ENCODE measurements at regions not wholly inside any gene's neighbourhood (a gene's known extent, or its start where the extent isn't known, plus 50 kb on each side); places are given as distances from the start of the nearest gene placed in this dataset.

DNA sequence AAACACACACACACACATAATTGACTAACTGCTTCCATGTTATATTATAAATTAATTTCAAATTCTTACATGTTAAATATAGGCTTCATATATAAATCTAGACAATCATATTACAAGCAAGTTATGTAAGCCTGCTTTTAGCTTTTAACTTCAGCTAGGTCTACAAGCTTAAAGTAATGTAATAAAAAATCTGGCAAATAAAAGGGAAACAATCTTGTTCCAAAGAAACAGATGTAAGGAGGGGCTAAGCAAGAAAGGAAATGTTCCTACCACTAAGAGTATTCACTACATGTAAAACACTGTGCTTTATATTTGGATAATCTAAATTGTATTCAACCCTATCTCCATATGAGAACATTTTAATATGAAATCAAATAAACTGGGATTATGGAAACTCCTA lies 110.4 kb downstream of the SLC6A15 start:
- Histone ChIP-seq H3K9ac (ENCODE audit: low read length in 3 of 3) (no peak overlapping the region), H3K36me3 (ENCODE audit: control insufficient read depth in 2 of 3, insufficient read depth in 3 of 3, low read length in 3 of 3) (no peaks in the 10 kb centered on the region), H3K4me3 (ENCODE audit: low read length in 3 of 3) (no peak overlapping the region), H3K27me3 (ENCODE audit: control insufficient read depth, insufficient read depth, low read length) (no peaks in the 10 kb centered on the region), H3K4me1 (ENCODE audit: control insufficient read depth in 2 of 3, insufficient read depth in 2 of 3, low read depth in 1 of 3, low read length in 3 of 3) (no peaks in the 10 kb centered on the region), H3K27ac (ENCODE audit: low read depth in 2 of 2, low read length in 2 of 2) (no peak overlapping the region), H3K9me3 (ENCODE audit: control insufficient read depth in 2 of 3, insufficient read depth in 1 of 3, low read length in 3 of 3) (no peaks in the 10 kb centered on the region)
- DNase-seq (no peak), FAIRE-seq (no peak)
- TF ChIP-seq, protein P1, sequence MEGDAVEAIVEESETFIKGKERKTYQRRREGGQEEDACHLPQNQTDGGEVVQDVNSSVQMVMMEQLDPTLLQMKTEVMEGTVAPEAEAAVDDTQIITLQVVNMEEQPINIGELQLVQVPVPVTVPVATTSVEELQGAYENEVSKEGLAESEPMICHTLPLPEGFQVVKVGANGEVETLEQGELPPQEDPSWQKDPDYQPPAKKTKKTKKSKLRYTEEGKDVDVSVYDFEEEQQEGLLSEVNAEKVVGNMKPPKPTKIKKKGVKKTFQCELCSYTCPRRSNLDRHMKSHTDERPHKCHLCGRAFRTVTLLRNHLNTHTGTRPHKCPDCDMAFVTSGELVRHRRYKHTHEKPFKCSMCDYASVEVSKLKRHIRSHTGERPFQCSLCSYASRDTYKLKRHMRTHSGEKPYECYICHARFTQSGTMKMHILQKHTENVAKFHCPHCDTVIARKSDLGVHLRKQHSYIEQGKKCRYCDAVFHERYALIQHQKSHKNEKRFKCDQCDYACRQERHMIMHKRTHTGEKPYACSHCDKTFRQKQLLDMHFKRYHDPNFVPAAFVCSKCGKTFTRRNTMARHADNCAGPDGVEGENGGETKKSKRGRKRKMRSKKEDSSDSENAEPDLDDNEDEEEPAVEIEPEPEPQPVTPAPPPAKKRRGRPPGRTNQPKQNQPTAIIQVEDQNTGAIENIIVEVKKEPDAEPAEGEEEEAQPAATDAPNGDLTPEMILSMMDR (IDR thresholded peaks at IDR 0.05; ENCODE audit: borderline replicate concordance, extremely low read depth, insufficient read depth), result no peak
- intact Hi-C loops (cut with DNase I), result no loop called here

DNA sequence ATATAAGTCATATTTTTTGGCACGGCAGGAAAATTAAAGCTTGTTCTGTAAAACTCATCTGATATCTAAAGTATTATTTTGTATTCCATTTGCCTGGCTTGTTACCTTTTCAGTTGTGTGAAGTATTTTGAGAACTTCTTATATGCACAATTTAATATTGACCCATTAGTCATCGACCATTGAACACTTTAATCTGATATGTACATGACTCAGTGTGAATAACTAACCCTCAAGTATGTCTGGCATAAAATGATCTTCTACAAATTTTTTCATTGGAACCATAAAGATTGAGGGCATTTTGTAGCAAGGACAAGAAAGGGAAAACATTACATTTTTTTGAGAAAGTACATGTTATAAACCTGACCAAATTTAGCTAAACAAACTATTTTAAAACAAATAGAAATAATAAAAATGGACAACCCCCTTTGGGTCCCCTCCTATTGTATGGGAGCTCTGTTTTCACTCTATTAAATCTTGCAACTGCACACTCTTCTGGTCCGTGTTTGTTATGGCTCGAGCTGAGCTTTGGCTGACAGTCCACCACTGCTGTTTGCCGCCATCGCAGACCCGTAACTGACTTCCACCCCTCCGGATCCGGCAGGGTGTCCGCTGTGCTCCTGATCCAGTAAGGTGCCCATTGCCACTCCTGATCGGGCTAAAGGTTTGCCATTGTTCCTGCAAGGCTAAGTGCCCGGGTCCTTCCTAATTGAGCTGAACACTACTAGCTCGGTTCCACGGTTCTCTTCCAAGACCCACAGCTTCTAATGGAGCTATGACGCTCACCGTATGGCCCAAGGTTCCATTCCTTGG lies 118.8 kb downstream of the SLC6A15 start:
- no peak overlapping the region for H3K27ac ChIP-seq (ENCODE audit: low read depth in 2 of 2, low read length in 2 of 2)
- H3K9me3 ChIP-seq (ENCODE audit: control insufficient read depth in 2 of 3, insufficient read depth in 1 of 3, low read length in 3 of 3), result no peaks in the 10 kb centered on the region
- no peaks in the 10 kb centered on the region for H3K27me3 ChIP-seq (ENCODE audit: control insufficient read depth, insufficient read depth, low read length)
- no peak for FAIRE-seq
- no peak overlapping the region for H3K9ac ChIP-seq (ENCODE audit: low read length in 3 of 3)
- TF ChIP-seq, protein P1 (IDR thresholded peaks at IDR 0.05; ENCODE audit: borderline replicate concordance, extremely low read depth, insufficient read depth), result no peak
- intact Hi-C loops (cut with DNase I), result no loop called here
- DNase-seq, result peak in 1 of 5 donors; percentile 58
- H3K4me1 ChIP-seq (ENCODE audit: control insufficient read depth in 2 of 3, insufficient read depth in 2 of 3, low read depth in 1 of 3, low read length in 3 of 3), result no peaks in the 10 kb centered on the region
- no peak overlapping the region for H3K4me3 ChIP-seq (ENCODE audit: low read length in 3 of 3)
- no peaks in the 10 kb centered on the region for H3K36me3 ChIP-seq (ENCODE audit: control insufficient read depth in 2 of 3, insufficient read depth in 3 of 3, low read length in 3 of 3)

DNA sequence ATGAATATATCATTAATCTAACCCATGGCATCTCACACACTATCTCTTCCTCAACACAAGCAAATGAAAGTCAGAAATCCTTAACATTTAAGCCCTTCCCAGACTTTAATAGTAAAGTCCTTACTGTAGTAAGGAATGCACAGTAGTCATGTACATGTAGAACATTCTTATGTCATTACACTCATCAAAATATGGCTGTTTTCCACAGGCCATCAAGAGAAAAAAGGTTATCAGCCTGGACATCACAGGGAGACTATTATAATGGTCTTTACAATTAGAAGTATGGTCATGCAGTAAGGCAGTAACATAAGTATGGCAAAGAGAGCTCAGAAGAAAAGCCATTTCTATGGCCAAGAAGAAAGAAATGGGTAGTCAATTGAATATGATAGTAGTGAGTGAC lies 121.2 kb downstream of the SLC6A15 start:
- H3K36me3 ChIP-seq (ENCODE audit: control insufficient read depth in 2 of 3, insufficient read depth in 3 of 3, low read length in 3 of 3), result no peaks in the 10 kb centered on the region
- no peaks in the 10 kb centered on the region for H3K27me3 ChIP-seq (ENCODE audit: control insufficient read depth, insufficient read depth, low read length)
- no peak for FAIRE-seq
- H3K9me3 ChIP-seq (ENCODE audit: control insufficient read depth in 2 of 3, insufficient read depth in 1 of 3, low read length in 3 of 3), result no peaks in the 10 kb centered on the region
- no peaks in the 10 kb centered on the region for H3K4me1 ChIP-seq (ENCODE audit: control insufficient read depth in 2 of 3, insufficient read depth in 2 of 3, low read depth in 1 of 3, low read length in 3 of 3)
- no peak overlapping the region for H3K27ac ChIP-seq (ENCODE audit: low read depth in 2 of 2, low read length in 2 of 2)
- DNase-seq, result no peak
- H3K4me3 ChIP-seq (ENCODE audit: low read length in 3 of 3), result no peak overlapping the region
- intact Hi-C loops (cut with DNase I), result no loop called here
- no peak overlapping the region for H3K9ac ChIP-seq (ENCODE audit: low read length in 3 of 3)
- TF ChIP-seq, protein P1 (IDR thresholded peaks at IDR 0.05; ENCODE audit: borderline replicate concordance, extremely low read depth, insufficient read depth), result no peak
